Hippocampal formation (tissue), 2 donors: ENCODE measurements at regions not wholly inside any gene's neighbourhood (a gene's known extent, or its start where the extent isn't known, plus 50 kb on each side); places are given as distances from the start of the nearest gene placed in this dataset.

Source experiments
- DNase-seq, 2 donors: peaks; one replicate each; lab custom pipeline; 2025; lab: John Stamatoyannopoulos, UW

GRCh38 chr10:52440612-52441285, 126.7 kb downstream of the DKK1 start:
- no peak for DNase-seq

- no peak for DNase-seq
These were observed 128.5 kb downstream of the DKK1 start for GRCh38 chr10:52442576-52442975.

GRCh38 chr10:52443419-52444388, 129.6 kb downstream of the DKK1 start:
- DNase-seq: no peak

GRCh38 chr10:52446391-52446790, 132.3 kb downstream of the DKK1 start:
- DNase-seq: no peak

GRCh38 chr10:52447931-52448353, 133.9 kb downstream of the DKK1 start:
- no peak for DNase-seq

- DNase-seq: no peak
These were observed 136.7 kb downstream of the DKK1 start for GRCh38 chr10:52450762-52451291.

- no peak for DNase-seq
These were observed 137.7 kb downstream of the DKK1 start for GRCh38 chr10:52451817-52452216.

- no peak for DNase-seq
These were observed 138.8 kb downstream of the DKK1 start for GRCh38 chr10:52452600-52453493.

- no peak for DNase-seq
These were observed 139.4 kb downstream of the DKK1 start for GRCh38 chr10:52453501-52453900.

GRCh38 chr10:52454491-52454890, 140.4 kb downstream of the DKK1 start:
- DNase-seq: peak in 1 of 2 donors; percentile 16

- DNase-seq: no peak
These were observed 141.0 kb downstream of the DKK1 start for GRCh38 chr10:52455098-52455497.

GRCh38 chr10:52459097-52459496, 145.0 kb downstream of the DKK1 start:
- no peak for DNase-seq

- peak in 1 of 2 donors; percentile 6 for DNase-seq
These were observed 149.7 kb downstream of the DKK1 start for GRCh38 chr10:52463826-52464225.

GRCh38 chr10:52464368-52465124, 150.5 kb downstream of the DKK1 start:
- DNase-seq: no peak

GRCh38 chr10:52465202-52465601, 151.1 kb downstream of the DKK1 start:
- DNase-seq: no peak

GRCh38 chr10:52466464-52466863, 152.4 kb downstream of the DKK1 start:
- no peak for DNase-seq

- DNase-seq: no peak
These were observed 156.1 kb downstream of the DKK1 start for GRCh38 chr10:52469970-52470705.

GRCh38 chr10:52472406-52473146, 158.5 kb downstream of the DKK1 start:
- DNase-seq: no peak

GRCh38 chr10:52474265-52474664, 160.2 kb downstream of the DKK1 start:
- no peak for DNase-seq

- no peak for DNase-seq
These were observed 163.2 kb downstream of the DKK1 start for GRCh38 chr10:52477305-52477704.
